ENCODE measurements at regions not wholly inside any gene's neighbourhood (a gene's known extent, or its start where the extent isn't known, plus 50 kb on each side); places are given as distances from the start of the nearest gene placed in this dataset.

DNA sequence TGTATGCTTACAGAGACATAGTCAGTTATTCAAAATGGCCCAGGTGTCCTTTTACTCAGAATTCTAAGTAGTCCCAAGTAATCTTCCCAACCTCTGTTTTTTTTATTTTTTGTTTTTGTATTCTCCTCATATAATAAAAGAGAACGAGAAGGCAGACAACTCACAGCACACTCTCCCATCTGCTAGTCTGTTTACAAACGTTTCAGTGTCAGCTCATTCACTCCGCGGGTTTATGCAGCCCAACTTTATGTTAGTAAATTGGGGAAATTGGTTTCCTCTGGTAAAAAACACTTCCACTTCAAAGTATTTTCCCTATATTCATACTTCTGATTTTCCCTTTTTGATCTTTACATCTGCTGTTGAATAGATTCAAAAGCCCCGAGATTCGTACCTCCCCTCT lies 347.2 kb downstream of the EFNA5 start:
- FAIRE-seq: no peak
- Histone ChIP-seq H3K9ac (ENCODE audit: low read length) (no peak overlapping the region), H3K36me3 (ENCODE audit: insufficient read depth, low read length) (no peaks in the 10 kb centered on the region), H3K4me2 (ENCODE audit: low read length) (no peak overlapping the region), H2AFZ (ENCODE audit: low read depth, low read length) (no peak overlapping the region), H3K9me3 (ENCODE audit: insufficient read depth, low read depth, low read length) (no peaks in the 10 kb centered on the region), H4K20me1 (ENCODE audit: insufficient read depth, low read length) (no peaks in the 10 kb centered on the region), H3K27me3 (ENCODE audit: insufficient read depth, low read length) (no peaks in the 10 kb centered on the region), H3K27ac (ENCODE audit: low read depth, low read length) (no peak overlapping the region), H3K4me1 (ENCODE audit: insufficient read depth, low read length) (no peaks in the 10 kb centered on the region), H3K4me3 (ENCODE audit: insufficient read depth, low read depth, low read length) (no peak overlapping the region), H3K79me2 (ENCODE audit: insufficient read depth, low read length) (no peaks in the 10 kb centered on the region)
- no peaks in the 10 kb centered on the region for H3K36me3 Mint-ChIP-seq (ENCODE audit: low read depth, unreplicated experiment)
- peaks cover 6% of the 10 kb centered on the region for H3K4me1 Mint-ChIP-seq (ENCODE audit: low read depth, unreplicated experiment)
- H3K27me3 Mint-ChIP-seq (ENCODE audit: low read depth, unreplicated experiment): peaks cover 2% of the 10 kb centered on the region
- H3K27ac Mint-ChIP-seq (ENCODE audit: unreplicated experiment): no peak overlapping the region
- H3K9me3 Mint-ChIP-seq (ENCODE audit: unreplicated experiment): no peaks in the 10 kb centered on the region
- no peak for DNase-seq (ENCODE audit: low read depth)
- TF ChIP-seq, protein P1, sequence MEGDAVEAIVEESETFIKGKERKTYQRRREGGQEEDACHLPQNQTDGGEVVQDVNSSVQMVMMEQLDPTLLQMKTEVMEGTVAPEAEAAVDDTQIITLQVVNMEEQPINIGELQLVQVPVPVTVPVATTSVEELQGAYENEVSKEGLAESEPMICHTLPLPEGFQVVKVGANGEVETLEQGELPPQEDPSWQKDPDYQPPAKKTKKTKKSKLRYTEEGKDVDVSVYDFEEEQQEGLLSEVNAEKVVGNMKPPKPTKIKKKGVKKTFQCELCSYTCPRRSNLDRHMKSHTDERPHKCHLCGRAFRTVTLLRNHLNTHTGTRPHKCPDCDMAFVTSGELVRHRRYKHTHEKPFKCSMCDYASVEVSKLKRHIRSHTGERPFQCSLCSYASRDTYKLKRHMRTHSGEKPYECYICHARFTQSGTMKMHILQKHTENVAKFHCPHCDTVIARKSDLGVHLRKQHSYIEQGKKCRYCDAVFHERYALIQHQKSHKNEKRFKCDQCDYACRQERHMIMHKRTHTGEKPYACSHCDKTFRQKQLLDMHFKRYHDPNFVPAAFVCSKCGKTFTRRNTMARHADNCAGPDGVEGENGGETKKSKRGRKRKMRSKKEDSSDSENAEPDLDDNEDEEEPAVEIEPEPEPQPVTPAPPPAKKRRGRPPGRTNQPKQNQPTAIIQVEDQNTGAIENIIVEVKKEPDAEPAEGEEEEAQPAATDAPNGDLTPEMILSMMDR (IDR thresholded peaks at IDR 0.05; ENCODE audit: insufficient read depth, low read depth, low read length): no peak
- no peak for TF ChIP-seq EZH2 (IDR thresholded peaks at IDR 0.05; ENCODE audit: insufficient read depth, low read length)
- H3K4me3 Mint-ChIP-seq (ENCODE audit: unreplicated experiment): no peak overlapping the region

DNA sequence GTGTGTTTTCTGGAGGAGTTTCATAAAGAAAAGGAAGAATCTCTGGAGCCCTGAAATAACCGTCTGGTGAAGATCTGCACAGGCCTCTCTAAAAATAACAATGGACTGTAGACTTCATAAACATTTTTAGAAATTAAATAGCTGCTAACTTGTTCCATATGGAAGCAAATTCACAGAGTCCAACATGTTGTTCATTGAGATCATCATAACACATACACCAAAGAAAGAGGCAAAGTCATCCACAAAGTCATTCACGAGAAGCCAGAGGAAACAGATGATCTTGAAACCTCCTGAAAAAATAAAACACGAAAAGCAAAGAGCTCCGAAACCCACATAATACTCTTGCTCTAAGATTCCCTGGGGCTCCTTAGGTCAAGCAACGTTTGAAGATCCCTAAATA lies 347.8 kb downstream of the EFNA5 start:
- H4K20me1 ChIP-seq (ENCODE audit: insufficient read depth, low read length): no peaks in the 10 kb centered on the region
- DNase-seq (ENCODE audit: low read depth) (no peak), FAIRE-seq (no peak)
- H3K36me3 ChIP-seq (ENCODE audit: insufficient read depth, low read length): no peaks in the 10 kb centered on the region
- TF ChIP-seq EZH2 (IDR thresholded peaks at IDR 0.05; ENCODE audit: insufficient read depth, low read length): no peak
- TF ChIP-seq, protein P1 (IDR thresholded peaks at IDR 0.05; ENCODE audit: insufficient read depth, low read depth, low read length): no peak
- H3K4me1 Mint-ChIP-seq (ENCODE audit: low read depth, unreplicated experiment): peaks cover 6% of the 10 kb centered on the region
- H3K4me3 Mint-ChIP-seq (ENCODE audit: unreplicated experiment): no peak overlapping the region
- no peaks in the 10 kb centered on the region for H3K27me3 ChIP-seq (ENCODE audit: insufficient read depth, low read length)
- no peaks in the 10 kb centered on the region for H3K9me3 ChIP-seq (ENCODE audit: insufficient read depth, low read depth, low read length)
- H3K27me3 Mint-ChIP-seq (ENCODE audit: low read depth, unreplicated experiment): peaks cover 2% of the 10 kb centered on the region
- H3K4me2 ChIP-seq (ENCODE audit: low read length): no peak overlapping the region
- no peak overlapping the region for H3K27ac ChIP-seq (ENCODE audit: low read depth, low read length)
- H2AFZ ChIP-seq (ENCODE audit: low read depth, low read length): no peak overlapping the region
- H3K36me3 Mint-ChIP-seq (ENCODE audit: low read depth, unreplicated experiment): no peaks in the 10 kb centered on the region
- no peak overlapping the region for H3K9ac ChIP-seq (ENCODE audit: low read length)
- no peak overlapping the region for H3K4me3 ChIP-seq (ENCODE audit: insufficient read depth, low read depth, low read length)
- no peaks in the 10 kb centered on the region for H3K4me1 ChIP-seq (ENCODE audit: insufficient read depth, low read length)
- H3K9me3 Mint-ChIP-seq (ENCODE audit: unreplicated experiment): no peaks in the 10 kb centered on the region
- no peaks in the 10 kb centered on the region for H3K79me2 ChIP-seq (ENCODE audit: insufficient read depth, low read length)
- no peak overlapping the region for H3K27ac Mint-ChIP-seq (ENCODE audit: unreplicated experiment)

DNA sequence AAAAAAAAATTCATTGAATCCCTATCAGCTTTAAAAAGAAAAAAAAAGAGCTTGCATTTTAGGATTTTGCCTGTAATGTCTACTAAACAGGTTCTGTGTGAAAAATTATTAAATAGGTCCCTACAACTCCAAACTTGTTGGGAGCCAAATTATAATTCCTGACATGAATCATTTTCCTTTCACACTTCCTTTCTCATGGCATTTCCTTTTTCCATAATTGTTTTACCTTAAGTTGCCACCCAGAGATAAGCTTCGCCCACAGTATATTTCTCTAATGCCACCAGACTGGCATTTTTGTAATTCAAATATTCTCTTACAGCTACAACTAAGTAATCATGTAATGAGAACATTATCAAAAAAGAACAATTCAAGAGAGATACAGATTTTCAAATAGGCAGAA lies 348.8 kb downstream of the EFNA5 start:
- Histone ChIP-seq H3K79me2 (ENCODE audit: insufficient read depth, low read length) (no peaks in the 10 kb centered on the region), H4K20me1 (ENCODE audit: insufficient read depth, low read length) (no peaks in the 10 kb centered on the region), H2AFZ (ENCODE audit: low read depth, low read length) (no peak overlapping the region), H3K27me3 (ENCODE audit: insufficient read depth, low read length) (no peaks in the 10 kb centered on the region), H3K4me3 (ENCODE audit: insufficient read depth, low read depth, low read length) (no peak overlapping the region), H3K36me3 (ENCODE audit: insufficient read depth, low read length) (no peaks in the 10 kb centered on the region), H3K4me1 (ENCODE audit: insufficient read depth, low read length) (no peaks in the 10 kb centered on the region), H3K27ac (ENCODE audit: low read depth, low read length) (no peak overlapping the region), H3K9me3 (ENCODE audit: insufficient read depth, low read depth, low read length) (no peaks in the 10 kb centered on the region), H3K9ac (ENCODE audit: low read length) (no peak overlapping the region), H3K4me2 (ENCODE audit: low read length) (no peak overlapping the region)
- Mint-ChIP-seq H3K27ac (ENCODE audit: unreplicated experiment) (peak overlapping the region; percentile 27), H3K4me1 (ENCODE audit: low read depth, unreplicated experiment) (peaks cover 6% of the 10 kb centered on the region), H3K27me3 (ENCODE audit: low read depth, unreplicated experiment) (peaks cover 2% of the 10 kb centered on the region), H3K36me3 (ENCODE audit: low read depth, unreplicated experiment) (no peaks in the 10 kb centered on the region), H3K9me3 (ENCODE audit: unreplicated experiment) (no peaks in the 10 kb centered on the region), H3K4me3 (ENCODE audit: unreplicated experiment) (no peak overlapping the region)
- no peak for TF ChIP-seq EZH2 (IDR thresholded peaks at IDR 0.05; ENCODE audit: insufficient read depth, low read length)
- TF ChIP-seq, protein P1 (IDR thresholded peaks at IDR 0.05; ENCODE audit: insufficient read depth, low read depth, low read length): no peak
- DNase-seq (ENCODE audit: low read depth) (no peak), FAIRE-seq (no peak)

Data from astrocyte (in vitro differentiated cells and primary cell).